ENCODE measurements at regions not wholly inside any gene's neighbourhood (a gene's known extent, or its start where the extent isn't known, plus 50 kb on each side); places are given as distances from the start of the nearest gene placed in this dataset.
A peak's percentile ranks its signal among the peaks of the same experiment; 100 is the strongest.

GRCh38 chr1:213681788-213682340 is 305.9 kb upstream of the PROX1 start:
- no peak for TF ChIP-seq CTCF (IDR thresholded peaks at IDR 0.05; ENCODE audit: low read depth, low read length)
- Histone ChIP-seq H3K27me3 (ENCODE audit: insufficient read depth, low read depth, severe bottlenecking) (no peaks in the 10 kb centered on the region), H3K9me3 (ENCODE audit: severe bottlenecking) (no peaks in the 10 kb centered on the region), H3K4me3 (ENCODE audit: low read depth, low read length) (no peak overlapping the region), H3K27ac (no peak overlapping the region), H3K36me3 (no peaks in the 10 kb centered on the region)
- no peak for DNase-seq

- Histone ChIP-seq H3K4me3 (ENCODE audit: low read depth, low read length) (no peak overlapping the region), H3K9me3 (ENCODE audit: severe bottlenecking) (no peaks in the 10 kb centered on the region), H3K36me3 (no peaks in the 10 kb centered on the region), H3K27me3 (ENCODE audit: insufficient read depth, low read depth, severe bottlenecking) (no peaks in the 10 kb centered on the region), H3K27ac (no peak overlapping the region)
- TF ChIP-seq CTCF (IDR thresholded peaks at IDR 0.05; ENCODE audit: low read depth, low read length) = no peak
- peak; percentile 58 for DNase-seq
These were observed 304.2 kb upstream of the PROX1 start for GRCh38 chr1:213683529-213683928.

GRCh38 chr1:213684454-213684853 is 303.3 kb upstream of the PROX1 start:
- Histone ChIP-seq H3K36me3 (no peaks in the 10 kb centered on the region), H3K27me3 (ENCODE audit: insufficient read depth, low read depth, severe bottlenecking) (no peaks in the 10 kb centered on the region), H3K27ac (no peak overlapping the region), H3K9me3 (ENCODE audit: severe bottlenecking) (no peaks in the 10 kb centered on the region), H3K4me3 (ENCODE audit: low read depth, low read length) (no peak overlapping the region)
- TF ChIP-seq CTCF (IDR thresholded peaks at IDR 0.05; ENCODE audit: low read depth, low read length) = no peak
- no peak for DNase-seq

- Histone ChIP-seq H3K27ac (no peak overlapping the region), H3K27me3 (ENCODE audit: insufficient read depth, low read depth, severe bottlenecking) (no peaks in the 10 kb centered on the region), H3K36me3 (no peaks in the 10 kb centered on the region), H3K9me3 (ENCODE audit: severe bottlenecking) (no peaks in the 10 kb centered on the region), H3K4me3 (ENCODE audit: low read depth, low read length) (no peak overlapping the region)
- TF ChIP-seq CTCF (IDR thresholded peaks at IDR 0.05; ENCODE audit: low read depth, low read length) = no peak
- DNase-seq = no peak
These were observed 301.7 kb upstream of the PROX1 start for GRCh38 chr1:213685992-213686582.

- no peak for DNase-seq
- TF ChIP-seq CTCF (IDR thresholded peaks at IDR 0.05; ENCODE audit: low read depth, low read length) = no peak
- Histone ChIP-seq H3K27ac (no peak overlapping the region), H3K4me3 (ENCODE audit: low read depth, low read length) (no peak overlapping the region), H3K36me3 (no peaks in the 10 kb centered on the region), H3K9me3 (ENCODE audit: severe bottlenecking) (no peaks in the 10 kb centered on the region), H3K27me3 (ENCODE audit: insufficient read depth, low read depth, severe bottlenecking) (no peaks in the 10 kb centered on the region)
These were observed 300.8 kb upstream of the PROX1 start for GRCh38 chr1:213686983-213687382.

- Histone ChIP-seq H3K4me3 (ENCODE audit: low read depth, low read length) (no peak overlapping the region), H3K36me3 (no peaks in the 10 kb centered on the region), H3K9me3 (ENCODE audit: severe bottlenecking) (no peaks in the 10 kb centered on the region), H3K27ac (no peak overlapping the region), H3K27me3 (ENCODE audit: insufficient read depth, low read depth, severe bottlenecking) (no peaks in the 10 kb centered on the region)
- DNase-seq = no peak
- TF ChIP-seq CTCF (IDR thresholded peaks at IDR 0.05; ENCODE audit: low read depth, low read length) = no peak
These were observed 299.9 kb upstream of the PROX1 start for GRCh38 chr1:213687832-213688231.
